ENCODE measurements at regions not wholly inside any gene's neighbourhood (a gene's known extent, or its start where the extent isn't known, plus 50 kb on each side); places are given as distances from the start of the nearest gene placed in this dataset.

DNA sequence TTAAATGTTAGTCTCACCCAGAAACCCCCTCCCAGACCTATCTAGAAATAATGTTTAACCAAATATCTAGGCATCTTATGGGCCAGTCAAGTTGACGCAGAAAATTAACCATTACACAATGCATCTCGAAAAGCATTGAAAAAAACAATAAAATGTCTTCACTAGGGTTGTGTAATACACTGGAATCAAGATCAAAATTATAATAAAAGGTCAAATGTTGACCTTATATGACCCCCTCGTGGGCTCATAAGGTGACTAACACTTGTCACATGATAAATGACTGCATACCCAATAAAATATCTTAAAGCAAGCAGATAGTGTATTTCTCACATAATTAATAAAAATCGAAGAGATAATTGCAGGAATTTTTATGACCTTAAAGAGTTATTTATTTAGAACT is 447.9 kb upstream of the DSEL start:
- ChIA-PET POLR2A (no interaction called here), CTCF (no interaction called here)
- DNase-seq (ENCODE audit: extremely low spot score), result no peak
- TF ChIP-seq, protein P1, sequence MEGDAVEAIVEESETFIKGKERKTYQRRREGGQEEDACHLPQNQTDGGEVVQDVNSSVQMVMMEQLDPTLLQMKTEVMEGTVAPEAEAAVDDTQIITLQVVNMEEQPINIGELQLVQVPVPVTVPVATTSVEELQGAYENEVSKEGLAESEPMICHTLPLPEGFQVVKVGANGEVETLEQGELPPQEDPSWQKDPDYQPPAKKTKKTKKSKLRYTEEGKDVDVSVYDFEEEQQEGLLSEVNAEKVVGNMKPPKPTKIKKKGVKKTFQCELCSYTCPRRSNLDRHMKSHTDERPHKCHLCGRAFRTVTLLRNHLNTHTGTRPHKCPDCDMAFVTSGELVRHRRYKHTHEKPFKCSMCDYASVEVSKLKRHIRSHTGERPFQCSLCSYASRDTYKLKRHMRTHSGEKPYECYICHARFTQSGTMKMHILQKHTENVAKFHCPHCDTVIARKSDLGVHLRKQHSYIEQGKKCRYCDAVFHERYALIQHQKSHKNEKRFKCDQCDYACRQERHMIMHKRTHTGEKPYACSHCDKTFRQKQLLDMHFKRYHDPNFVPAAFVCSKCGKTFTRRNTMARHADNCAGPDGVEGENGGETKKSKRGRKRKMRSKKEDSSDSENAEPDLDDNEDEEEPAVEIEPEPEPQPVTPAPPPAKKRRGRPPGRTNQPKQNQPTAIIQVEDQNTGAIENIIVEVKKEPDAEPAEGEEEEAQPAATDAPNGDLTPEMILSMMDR (IDR thresholded peaks at IDR 0.05; ENCODE audit: control extremely low read depth, extremely low read depth, low read depth, missing control alignments), result no peak

DNA sequence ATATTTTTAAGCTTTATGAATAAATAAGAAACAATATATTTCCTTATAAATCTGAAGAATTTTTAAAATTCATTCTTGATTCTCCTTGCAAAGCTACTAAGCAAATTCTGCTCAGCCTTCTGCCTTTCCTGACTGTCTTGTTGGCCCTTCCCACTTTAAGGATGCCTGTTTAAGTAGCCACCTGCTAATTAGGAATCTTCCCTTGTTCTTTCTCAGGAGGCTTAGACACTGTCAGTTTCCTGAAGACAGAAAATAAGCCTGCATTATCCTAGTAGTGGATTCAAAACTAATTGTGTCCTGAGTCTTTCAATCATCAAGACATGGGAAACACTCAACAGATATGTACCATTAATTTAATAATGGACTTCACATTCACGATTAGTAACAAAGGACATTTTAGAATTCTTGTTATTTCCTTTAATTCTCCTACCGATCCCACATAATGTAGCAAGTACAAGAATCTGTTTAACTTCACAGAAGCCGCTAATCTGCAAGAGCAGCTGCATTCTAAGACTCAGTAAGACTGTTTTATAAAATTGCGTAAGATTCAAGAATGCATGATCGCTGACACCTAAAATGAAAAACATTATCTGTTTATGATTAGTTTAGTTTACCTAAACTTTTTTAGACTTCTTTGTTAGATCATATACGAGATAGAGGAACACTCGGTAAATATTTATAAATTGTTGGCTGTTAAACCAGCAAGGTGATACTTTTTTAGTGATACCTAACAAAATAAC is 445.4 kb upstream of the DSEL start:
- POLR2A ChIA-PET, result no interaction called here
- no peak for DNase-seq (ENCODE audit: extremely low spot score)
- CTCF ChIA-PET, result no interaction called here
- TF ChIP-seq, protein P1 (IDR thresholded peaks at IDR 0.05; ENCODE audit: control extremely low read depth, extremely low read depth, low read depth, missing control alignments), result no peak

DNA sequence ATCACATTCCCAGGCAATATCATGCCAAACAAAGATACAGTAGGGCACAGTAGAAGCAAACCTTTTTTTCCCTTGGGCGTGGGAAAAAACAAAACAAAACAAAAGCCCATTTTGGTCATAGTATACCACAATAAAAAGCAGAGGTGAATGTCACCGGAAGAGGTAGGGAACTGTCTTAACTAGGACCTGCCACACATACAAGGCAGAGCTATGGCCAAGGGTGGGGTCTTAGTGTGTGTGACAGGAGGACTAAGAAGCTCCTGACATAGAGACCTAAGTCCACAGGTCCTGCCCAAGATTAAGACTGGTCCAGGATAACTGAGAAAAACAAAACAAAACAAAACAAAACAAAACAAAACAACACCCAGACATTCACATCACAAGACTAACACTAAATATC is 441.2 kb upstream of the DSEL start:
- DNase-seq (ENCODE audit: extremely low spot score), result no peak
- POLR2A ChIA-PET, result no interaction called here
- CTCF ChIA-PET, result no interaction called here
- TF ChIP-seq, protein P1 (IDR thresholded peaks at IDR 0.05; ENCODE audit: control extremely low read depth, extremely low read depth, low read depth, missing control alignments), result no peak

- TF ChIP-seq, protein P1 (IDR thresholded peaks at IDR 0.05; ENCODE audit: control extremely low read depth, extremely low read depth, low read depth, missing control alignments), result no peak
- ChIA-PET POLR2A (no interaction called here), CTCF (no interaction called here)
- DNase-seq (ENCODE audit: extremely low spot score), result no peak
These were observed 438.1 kb upstream of the DSEL start for GRCh38 chr18:67954594-67954993.

- TF ChIP-seq, protein P1 (IDR thresholded peaks at IDR 0.05; ENCODE audit: control extremely low read depth, extremely low read depth, low read depth, missing control alignments), result no peak
- ChIA-PET POLR2A (no interaction called here), CTCF (no interaction called here)
- no peak for DNase-seq (ENCODE audit: extremely low spot score)
These were observed 434.6 kb upstream of the DSEL start for GRCh38 chr18:67951137-67951536.

DNA sequence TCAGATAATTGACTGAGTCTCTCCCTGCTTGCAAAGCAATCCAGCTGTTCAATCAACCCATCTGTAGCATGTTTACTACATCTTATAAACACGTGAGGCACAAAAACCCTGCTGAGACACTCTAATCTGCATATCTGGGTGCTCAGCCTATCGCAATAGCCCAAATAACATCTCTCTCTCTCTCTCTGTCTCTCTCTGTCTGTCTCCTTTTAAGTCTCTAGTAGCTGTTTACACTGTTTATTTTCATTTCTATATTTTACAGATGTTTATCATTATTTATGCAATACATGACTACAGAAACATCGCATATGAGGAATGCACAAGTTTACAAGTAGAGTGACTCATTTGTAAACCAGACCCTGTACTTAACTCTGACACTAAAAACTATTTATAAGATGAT is 422.1 kb upstream of the DSEL start:
- POLR2A ChIA-PET, result no interaction called here
- DNase-seq (ENCODE audit: extremely low spot score), result no peak
- TF ChIP-seq, protein P1 (IDR thresholded peaks at IDR 0.05; ENCODE audit: control extremely low read depth, extremely low read depth, low read depth, missing control alignments), result no peak
- CTCF ChIA-PET, result interaction anchor here (1.2 kb wide), 1 partner anchor 15 kb away, joined by 3 read pairs; no protein-coding TSS in a partner anchor
